Dermis blood vessel endothelial cell (primary cell): ENCODE measurements at regions not wholly inside any gene's neighbourhood (a gene's known extent, or its start where the extent isn't known, plus 50 kb on each side); places are given as distances from the start of the nearest gene placed in this dataset.

ENCODE experiments used
- DNase-seq: peaks from one replicate; pipeline ENCODE4 v3.0.0; 2010

DNA sequence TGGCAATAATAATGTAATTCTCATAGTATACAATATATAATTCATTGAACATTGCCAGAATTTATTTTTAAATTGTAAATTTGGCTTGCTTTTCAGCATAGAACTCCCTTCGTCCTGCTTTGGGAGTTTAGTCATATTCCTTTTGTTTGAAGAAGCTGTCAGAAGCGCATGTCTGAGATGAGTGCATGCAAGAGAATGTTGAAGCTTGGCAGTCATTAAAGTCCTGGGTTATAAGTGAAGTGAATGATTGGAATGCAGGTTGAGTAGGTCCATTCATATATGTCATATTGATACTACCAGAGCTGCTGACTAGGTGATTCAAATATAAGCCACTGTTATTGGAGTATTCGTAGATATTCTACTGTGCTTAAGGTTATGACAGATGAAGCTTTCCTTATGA is 243.6 kb upstream of the MDFIC2 start:
- no peak for DNase-seq

DNA sequence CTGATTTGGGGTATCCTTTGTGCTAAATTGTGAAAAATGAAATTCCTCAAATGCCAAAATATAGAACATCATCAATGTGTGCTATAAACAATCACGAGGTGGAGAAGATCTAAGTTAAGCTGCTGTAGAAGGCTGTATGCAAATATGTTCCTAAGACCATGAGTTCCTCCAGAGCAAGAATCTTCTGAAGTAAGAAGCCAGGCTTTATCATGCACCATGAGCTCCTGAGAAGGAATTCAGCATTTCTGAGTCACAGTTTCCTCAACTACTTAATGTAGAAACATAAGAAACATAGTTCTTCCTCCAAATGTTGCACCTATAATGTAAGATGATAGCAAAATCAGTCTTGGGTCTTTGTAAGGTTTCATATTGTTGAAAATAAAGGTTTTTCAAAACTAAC is 241.7 kb upstream of the MDFIC2 start:
- DNase-seq = peak; percentile 9

DNA sequence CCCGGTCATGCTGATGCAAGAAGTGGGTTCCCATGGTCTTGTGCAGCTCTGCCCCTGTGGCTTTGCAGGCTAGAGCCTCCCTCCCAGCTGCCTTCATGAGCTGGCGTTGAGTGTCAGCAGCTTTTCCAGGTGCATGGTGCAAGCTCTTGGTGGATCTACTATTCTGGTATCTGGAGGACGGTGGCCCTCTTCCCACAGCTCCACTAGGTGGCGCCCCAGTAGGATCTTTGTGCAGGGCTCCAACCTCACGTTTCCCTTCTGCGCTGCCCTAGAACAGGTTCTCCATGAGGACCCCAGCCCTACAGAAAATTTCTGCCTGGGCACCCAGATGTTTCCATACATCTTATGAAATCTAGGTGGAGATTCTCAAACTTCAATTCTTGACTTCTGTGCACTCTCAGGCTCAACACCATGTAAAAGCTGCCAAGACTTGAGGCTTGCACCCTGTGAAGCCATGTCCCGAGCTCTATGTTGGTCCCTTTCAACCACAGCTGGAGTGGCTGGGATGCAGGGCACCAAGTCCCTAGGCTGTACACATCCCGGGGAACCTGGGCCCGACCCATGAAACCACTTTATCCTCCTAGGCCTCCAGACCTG is 238.4 kb upstream of the MDFIC2 start:
- DNase-seq = peak; percentile 82

- no peak for DNase-seq
These were observed 234.2 kb upstream of the MDFIC2 start for GRCh38 chr3:70546679-70547078.

DNA sequence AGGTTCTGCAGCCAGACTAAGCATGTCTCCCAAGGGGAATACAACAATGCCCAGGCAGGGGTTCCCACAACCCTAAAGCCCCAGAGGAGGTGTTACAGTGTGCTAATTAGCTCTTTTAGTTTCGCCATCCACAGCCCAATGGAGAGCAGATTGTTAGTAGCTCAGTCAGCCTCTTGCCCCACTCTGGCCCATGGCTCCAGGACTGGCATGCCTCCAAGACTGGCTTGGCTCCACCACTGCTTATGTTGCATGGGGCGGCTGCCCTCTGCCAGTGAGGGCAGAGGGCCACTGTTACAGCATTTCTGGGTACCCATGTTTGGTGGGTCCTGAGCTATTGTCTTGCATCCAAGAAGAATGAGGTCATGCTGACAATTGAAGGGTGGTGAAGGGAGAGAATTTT is 231.1 kb upstream of the MDFIC2 start:
- no peak for DNase-seq

GRCh38 chr3:70539908-70540307 is 227.5 kb upstream of the MDFIC2 start:
- peak; percentile 5 for DNase-seq

DNA sequence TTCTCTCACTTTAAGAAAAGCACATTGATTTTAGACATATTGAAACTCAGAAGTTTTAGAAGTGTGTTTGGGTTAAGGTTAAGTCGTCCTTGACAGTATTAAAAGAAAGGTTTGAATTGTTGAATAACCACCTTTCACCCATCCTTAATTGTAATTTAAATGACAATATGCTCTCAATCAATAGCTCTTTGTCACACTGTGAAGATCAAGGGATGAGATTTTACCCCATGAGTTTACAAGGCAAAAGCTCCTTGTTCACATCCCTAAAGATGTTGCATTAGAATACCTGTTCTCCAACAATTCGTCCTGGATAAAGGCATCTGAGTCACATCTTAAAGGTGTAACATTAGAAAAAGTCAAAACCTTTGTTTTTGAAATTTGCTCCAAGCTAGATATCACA is 220.4 kb upstream of the MDFIC2 start:
- DNase-seq = no peak

DNA sequence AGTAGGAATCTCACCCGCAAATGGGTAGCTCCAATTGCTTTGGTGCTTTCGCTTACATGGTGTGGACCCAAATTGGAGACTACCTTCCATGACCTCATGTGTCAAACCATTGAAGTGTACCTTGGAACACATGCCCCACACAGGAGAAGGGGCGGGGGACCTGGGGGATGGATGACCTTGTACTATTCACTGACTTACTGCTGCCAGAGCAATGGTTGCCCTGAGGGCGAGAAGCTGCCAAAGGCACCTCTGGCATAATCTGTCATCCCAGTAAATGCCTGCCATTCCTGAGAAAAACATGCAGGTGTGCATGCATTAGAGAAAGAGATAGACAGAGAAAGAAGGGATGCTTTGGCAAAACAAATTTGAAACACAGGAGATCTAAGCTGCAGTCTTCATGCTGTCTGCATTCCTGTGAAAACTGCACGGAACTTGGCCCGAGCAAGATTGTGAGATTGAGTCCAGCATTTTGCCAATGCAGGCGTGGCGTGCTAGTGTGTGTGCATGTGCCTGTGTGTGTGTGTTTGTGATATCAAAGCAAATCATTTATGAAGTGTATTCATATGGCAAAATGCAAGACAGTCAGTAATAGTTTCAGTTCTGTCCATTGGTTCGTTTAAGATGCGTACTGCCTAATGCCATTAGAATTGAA is 219.5 kb upstream of the MDFIC2 start:
- DNase-seq = no peak

DNA sequence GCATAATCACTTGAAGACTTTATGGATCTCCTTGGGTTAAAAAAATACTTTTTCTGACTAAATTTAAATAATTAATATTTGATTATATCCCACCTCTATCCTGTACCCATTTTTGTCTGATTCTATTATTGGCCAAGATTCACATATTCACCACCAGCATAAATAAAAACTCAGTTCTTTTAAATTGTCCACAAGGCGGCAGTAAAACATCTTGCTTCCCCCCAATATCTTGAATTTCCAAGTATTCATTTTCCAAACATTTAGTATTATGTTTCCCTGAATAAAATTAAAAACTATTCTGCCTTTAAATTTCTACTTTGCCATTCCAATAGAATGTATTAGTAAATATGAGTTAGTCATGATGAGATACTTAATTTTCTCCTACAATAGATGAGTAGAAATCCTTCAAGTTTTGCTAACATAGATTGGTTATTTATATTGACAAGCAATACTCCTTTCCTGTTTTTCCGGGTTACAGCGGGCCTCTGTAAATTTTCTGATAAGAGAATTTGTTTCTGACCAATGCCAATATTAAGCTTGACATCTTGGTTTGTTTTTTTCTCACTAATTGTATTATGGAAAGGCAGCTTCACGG is 218.7 kb upstream of the MDFIC2 start:
- peak; percentile 67 for DNase-seq

DNA sequence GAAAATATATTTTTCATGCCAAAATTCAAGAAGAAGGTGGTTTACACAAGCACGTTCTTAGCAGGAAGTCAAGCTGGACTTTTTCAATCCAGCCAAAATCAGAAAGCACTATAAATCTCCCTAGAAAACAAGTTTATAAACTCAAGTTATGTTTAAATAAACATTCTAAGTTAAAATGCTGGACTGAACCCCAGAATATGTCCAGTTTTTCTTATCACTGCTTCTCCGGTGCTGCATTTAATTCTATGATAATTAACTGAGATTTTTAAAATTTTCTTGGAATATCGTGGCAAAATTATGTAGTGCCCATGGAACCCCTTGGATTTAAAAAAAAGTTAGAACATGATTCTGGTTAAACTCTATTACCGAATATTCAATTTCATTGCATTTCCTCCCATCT is 218.2 kb upstream of the MDFIC2 start:
- DNase-seq = no peak

GRCh38 chr3:70527026-70527425 is 214.6 kb upstream of the MDFIC2 start:
- DNase-seq = no peak

GRCh38 chr3:70519913-70520659 is 207.6 kb upstream of the MDFIC2 start:
- DNase-seq = no peak

- no peak for DNase-seq
These were observed 206.6 kb upstream of the MDFIC2 start for GRCh38 chr3:70519026-70519425.

DNA sequence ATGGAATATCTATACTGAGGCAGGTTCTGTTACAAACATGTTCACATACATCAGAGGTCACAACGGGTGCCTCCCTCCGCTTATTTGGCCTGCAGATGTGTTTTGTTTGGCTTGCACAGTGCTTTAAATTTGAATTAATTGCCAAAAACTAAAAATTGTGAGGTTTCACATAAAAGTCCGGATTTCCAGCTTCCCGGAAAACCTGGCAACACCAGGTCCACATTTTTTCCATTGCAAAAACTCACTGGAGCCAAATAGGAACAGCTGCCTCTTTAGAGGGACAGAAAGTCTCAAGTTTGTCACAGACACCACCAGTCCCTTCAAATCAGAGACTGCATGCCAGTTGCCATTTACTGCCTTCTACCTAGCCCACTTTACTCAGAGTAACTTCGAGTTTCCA is 205.9 kb upstream of the MDFIC2 start:
- DNase-seq = no peak

DNA sequence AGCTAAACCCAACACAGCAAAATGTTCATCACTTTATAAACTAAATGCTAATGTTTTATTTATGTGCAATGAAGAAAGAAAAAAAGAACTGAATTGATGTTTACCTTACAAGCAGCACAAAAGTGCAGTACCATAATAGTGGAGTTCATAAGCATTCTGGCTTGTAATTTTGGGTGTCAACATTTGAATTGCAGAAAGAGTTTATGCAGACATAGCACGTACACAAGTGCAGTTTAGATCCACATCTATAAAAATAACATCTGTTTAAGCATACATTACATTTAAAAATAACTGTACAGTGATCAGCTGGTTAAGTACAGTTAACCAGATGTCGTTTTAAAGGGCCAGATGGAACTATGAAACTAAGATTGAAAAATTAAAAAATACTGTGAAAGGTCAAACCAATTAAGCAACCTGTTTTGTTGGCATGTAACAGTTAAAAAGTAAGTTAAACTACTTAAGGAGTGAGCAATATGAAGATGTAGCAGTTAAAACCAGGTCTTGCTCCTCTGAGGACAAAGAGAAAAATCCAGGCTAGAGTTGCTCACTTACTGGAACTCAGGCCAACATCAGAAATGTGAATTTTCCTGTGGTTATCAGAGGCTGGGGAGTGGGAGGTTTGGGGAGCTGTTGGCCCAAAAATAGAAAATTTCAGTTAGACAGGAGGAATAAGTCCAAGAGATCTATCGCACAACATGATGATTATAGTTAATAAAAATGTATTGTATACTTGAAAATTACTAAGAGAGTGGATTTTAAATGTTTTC is 204.9 kb upstream of the MDFIC2 start:
- DNase-seq = no peak

GRCh38 chr3:70516076-70516475 is 203.6 kb upstream of the MDFIC2 start:
- DNase-seq = no peak

DNA sequence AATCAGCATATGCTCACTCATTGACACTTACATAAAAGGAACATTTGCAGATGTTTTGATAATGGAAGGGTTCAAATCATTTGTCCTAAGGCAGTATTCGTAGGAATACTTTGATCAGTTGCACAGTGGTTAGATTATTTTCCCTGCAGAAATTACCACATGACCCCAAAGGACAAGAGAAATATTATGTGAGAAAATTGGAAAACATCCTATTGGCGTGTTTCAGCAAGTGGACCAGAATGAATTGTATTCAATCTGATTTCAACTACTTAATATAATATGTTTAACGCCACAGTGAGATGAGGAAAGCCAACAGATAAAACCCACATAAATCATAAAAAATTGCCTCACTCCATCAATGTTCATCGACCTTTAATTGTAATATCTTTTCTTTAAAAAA is 195.0 kb upstream of the MDFIC2 start:
- no peak for DNase-seq

GRCh38 chr3:70506775-70507174 is 194.3 kb upstream of the MDFIC2 start:
- no peak for DNase-seq

DNA sequence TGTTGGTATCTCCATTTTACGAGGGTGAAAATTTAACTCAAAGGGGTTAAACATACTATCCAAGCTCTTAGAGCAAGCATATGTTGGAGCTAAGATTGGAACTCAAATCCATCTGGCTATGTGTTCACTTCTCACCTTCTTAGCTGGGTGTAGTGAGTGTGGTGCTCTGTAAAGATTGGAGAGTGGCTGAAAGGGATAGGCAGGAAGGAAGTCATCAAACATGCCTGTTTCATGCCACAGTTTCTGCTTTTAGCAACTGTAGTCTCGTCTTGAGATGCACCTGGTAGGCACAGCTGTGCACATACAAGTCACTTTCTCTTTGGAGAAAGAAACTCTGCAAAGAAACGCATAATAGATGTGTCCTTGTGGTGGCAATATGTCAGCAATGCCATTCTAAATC is 189.1 kb upstream of the MDFIC2 start:
- DNase-seq = no peak

GRCh38 chr3:70488816-70489215 is 176.4 kb upstream of the MDFIC2 start:
- DNase-seq = no peak

DNA sequence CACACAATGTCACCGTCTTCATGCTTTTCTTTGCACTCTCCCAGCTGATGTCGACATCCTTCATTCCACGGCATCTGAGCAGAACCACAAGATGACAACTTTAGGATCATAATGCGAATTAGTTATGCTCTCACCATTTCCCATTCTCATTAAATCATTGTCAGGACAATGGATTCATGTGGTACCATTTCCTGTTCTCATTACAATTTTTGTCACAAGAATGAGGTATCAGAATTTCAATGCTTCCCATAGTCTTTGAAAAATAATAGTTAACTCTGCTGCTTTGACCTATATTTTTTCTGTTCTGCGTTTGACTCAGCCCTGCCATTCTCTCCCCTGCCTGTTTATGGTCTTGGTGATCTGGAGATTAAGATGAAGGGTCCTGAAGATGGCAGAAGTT is 175.7 kb upstream of the MDFIC2 start:
- peak; percentile 7 for DNase-seq

DNA sequence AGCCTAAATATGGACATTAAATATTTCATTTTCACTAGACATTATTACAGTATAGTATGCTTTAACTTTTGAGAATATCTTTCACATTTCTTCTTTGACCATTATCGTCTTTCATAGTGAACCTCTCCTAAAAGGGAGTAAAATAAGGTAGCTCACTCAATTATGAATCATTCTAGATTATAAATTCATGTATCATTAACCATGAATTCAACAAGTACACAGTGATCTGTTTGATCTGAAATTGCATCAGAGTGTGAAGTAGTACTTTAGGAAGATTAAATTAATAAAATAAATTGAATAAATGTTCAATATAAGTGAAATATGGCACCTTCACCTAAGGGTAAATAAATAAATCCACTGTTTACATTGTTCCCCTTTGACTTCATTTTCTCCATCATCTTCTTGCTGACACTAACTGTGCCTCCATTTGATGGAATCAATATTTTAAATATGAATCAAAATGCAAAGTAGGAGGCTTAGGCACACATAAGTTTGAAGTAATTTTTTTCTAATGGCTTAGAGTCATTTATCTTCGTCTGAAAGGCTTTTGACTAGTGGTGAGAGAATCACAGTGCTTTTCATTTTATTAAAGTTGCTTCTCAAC is 174.1 kb upstream of the MDFIC2 start:
- no peak for DNase-seq

DNA sequence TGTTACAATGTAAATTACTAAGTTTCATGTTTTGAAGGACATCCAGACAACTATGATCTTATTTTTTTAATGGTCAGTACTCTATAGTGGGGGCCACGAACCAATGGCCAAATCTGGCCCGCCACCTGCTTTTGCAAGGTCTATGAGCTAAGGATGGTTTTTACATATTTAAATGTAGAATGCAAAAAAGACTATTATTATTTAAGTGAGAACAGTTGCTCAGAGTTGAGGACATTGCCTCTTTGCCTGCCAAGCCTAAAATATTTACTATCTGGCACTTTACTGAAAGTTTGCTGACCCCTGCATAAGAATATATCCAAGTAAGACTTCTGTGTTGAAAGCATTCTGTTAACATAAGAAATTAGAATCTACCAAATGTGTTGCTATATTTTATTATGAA is 163.7 kb upstream of the MDFIC2 start:
- no peak for DNase-seq
